Tibial artery (tissue), 4 donors: ENCODE measurements at regions not wholly inside any gene's neighbourhood (a gene's known extent, or its start where the extent isn't known, plus 50 kb on each side); places are given as distances from the start of the nearest gene placed in this dataset.

ENCODE experiments used
- DNase-seq, 2 donors: peaks; one replicate each; pipeline ENCODE4 v3.0.0-alpha.2; 2019
- H3K27ac ChIP-seq, 2 donors: fragments of 200-600 bp; sonication (generic) in 1 of 2; 1 replicate in 1 of 2; 2 replicates in 1 of 2; pipeline ENCODE4 v1.5.1; 2018 to 2019; ENCODE audit warnings: mild to moderate bottlenecking in 1 of 2
- H3K27me3 ChIP-seq, 2 donors: fragments of 200-600 bp; sonication (generic) in 1 of 2; one replicate each; pipeline versions ENCODE4 v1.5.1 to v1.6.0; 2016 to 2019
- H3K36me3 ChIP-seq, 3 donors: fragments of 200-600 bp; sonication (generic) in 2 of 3; one replicate each; pipeline ENCODE4 v1.5.1; 2016 to 2019; ENCODE audit warnings: mild to moderate bottlenecking in 2 of 3
- H3K4me1 ChIP-seq, 4 donors: fragments of 200-600 bp; sonication (generic) in 2 of 4; 1 replicate in 3 of 4; 2 replicates in 1 of 4; pipeline ENCODE4 v1.5.1; 2016 to 2019
- H3K4me3 ChIP-seq, 2 donors: fragments of 200-600 bp; sonication (generic) in 1 of 2; 1 replicate in 1 of 2; 2 replicates in 1 of 2; pipeline ENCODE4 v1.5.1; 2018 to 2019; ENCODE audit warnings: mild to moderate bottlenecking in 2 of 2
- H3K9me3 ChIP-seq, 3 donors: fragments of 200-600 bp; sonication (generic) in 1 of 3; one replicate each; pipeline ENCODE4 v1.5.1; 2016 to 2019
- intact Hi-C: fragments of 100-400 bp; cut with DNase I; formaldehyde crosslinking; loops from one replicate; pipeline ENCODE4 v1.15.0; 2023; ENCODE audit warnings: low total_unique reads
- TF ChIP-seq, protein P1 (sequence below), 2 experiments: fragments of 200-600 bp in 1 of 2; fragments of 450-650 bp in 1 of 2; IDR thresholded peaks; one replicate each; pipeline ENCODE4 v1.5.1; 2017 to 2019; ENCODE audit warnings: antibody characterized with exemption in 2 of 2, mild to moderate bottlenecking in 1 of 2, moderate library complexity in 1 of 2

DNA sequence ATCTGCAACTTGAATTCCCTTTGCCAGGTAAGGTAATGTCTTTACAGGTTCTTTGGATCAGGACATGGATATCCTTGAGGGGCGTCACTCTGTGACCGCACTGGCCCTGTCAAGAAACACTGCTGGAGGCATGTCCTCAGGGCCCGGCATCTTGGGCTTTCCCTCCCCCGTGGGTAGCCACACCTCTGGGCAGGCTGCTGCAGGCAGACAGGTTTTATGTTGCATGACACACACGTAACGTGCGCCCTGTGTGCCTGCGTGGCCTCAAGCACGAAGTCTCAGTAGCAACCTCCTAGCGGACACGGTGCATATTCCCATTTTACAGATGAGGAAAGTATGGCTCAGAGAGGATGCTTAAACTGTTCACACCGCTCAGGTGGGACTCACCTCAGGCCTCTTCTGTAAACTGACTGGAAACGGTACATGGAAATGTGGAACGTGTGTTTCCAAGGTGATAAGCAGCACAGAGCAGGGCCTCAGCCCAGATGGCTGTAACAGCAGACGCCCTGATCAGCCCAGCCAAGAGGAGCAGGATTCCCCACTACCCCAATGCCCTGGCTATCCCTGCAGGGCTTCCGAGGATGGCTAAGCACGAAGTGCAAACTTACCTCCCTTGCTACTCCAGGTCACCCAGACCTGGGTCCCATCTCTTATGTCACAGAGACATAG, 553.6 kb downstream of the TCERG1L start:
- H3K27ac ChIP-seq, result no peak overlapping the region
- H3K9me3 ChIP-seq, result no peaks in the 10 kb centered on the region
- TF ChIP-seq, protein P1, sequence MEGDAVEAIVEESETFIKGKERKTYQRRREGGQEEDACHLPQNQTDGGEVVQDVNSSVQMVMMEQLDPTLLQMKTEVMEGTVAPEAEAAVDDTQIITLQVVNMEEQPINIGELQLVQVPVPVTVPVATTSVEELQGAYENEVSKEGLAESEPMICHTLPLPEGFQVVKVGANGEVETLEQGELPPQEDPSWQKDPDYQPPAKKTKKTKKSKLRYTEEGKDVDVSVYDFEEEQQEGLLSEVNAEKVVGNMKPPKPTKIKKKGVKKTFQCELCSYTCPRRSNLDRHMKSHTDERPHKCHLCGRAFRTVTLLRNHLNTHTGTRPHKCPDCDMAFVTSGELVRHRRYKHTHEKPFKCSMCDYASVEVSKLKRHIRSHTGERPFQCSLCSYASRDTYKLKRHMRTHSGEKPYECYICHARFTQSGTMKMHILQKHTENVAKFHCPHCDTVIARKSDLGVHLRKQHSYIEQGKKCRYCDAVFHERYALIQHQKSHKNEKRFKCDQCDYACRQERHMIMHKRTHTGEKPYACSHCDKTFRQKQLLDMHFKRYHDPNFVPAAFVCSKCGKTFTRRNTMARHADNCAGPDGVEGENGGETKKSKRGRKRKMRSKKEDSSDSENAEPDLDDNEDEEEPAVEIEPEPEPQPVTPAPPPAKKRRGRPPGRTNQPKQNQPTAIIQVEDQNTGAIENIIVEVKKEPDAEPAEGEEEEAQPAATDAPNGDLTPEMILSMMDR (IDR thresholded peaks at IDR 0.05), result no peak
- no peak overlapping the region for H3K4me3 ChIP-seq
- DNase-seq, result peak in 1 of 2 donors; percentile 52
- no peaks in the 10 kb centered on the region for H3K27me3 ChIP-seq
- H3K36me3 ChIP-seq, result no peaks in the 10 kb centered on the region
- H3K4me1 ChIP-seq, result no peaks in the 10 kb centered on the region
- intact Hi-C loops, result no loop called here

DNA sequence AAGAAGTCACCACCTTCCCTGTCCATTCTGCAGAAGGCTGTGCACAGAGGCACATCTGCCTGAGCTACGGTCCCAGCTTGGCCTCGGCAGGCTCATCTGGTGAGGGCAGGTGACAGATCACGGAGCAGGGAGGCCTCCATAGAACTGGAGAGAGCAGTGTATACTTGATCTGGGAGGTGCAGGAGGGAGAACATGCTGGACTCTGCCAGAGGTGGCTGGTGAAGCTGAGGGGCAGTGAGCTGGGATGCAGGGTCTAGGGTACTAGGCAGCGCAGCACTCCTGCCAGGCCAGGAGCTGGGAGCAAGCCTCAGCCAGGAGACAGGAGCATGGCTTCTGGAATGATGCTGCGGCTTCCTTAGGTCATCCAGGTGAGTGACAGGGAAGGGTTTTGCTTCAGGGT, 553.0 kb downstream of the TCERG1L start:
- H3K36me3 ChIP-seq, result no peaks in the 10 kb centered on the region
- no peaks in the 10 kb centered on the region for H3K9me3 ChIP-seq
- no peak overlapping the region for H3K27ac ChIP-seq
- no peaks in the 10 kb centered on the region for H3K27me3 ChIP-seq
- peak in 1 of 2 donors; percentile 38 for DNase-seq
- TF ChIP-seq, protein P1 (IDR thresholded peaks at IDR 0.05), result no peak
- intact Hi-C loops, result no loop called here
- no peak overlapping the region for H3K4me3 ChIP-seq
- no peaks in the 10 kb centered on the region for H3K4me1 ChIP-seq

DNA sequence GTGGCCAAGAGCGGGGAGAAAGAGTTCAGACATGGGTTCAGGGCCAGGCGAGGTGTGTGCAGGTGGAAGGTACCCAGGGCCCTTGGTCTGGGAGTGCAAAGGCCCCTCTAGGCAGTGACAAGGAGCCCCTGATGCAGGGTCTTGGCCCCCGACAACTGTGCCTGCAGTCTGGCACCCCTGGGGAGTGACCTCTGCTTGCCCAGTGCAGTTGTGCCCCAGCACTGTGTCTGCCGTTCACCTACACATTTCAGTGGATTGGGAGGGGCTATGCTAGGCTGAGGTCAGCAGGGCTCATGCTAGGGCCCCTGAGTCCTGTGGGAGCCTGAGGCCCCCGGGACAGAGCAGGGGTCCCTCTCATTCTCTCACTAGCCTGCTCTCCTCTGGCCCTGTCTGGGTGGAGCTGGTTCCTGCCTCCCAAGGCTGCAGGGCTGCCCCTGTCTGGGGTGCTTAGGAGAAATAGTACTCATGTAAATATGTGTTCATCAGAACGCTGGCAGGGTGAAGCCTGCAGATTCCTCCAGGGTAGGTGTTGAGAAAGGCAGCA, 550.4 kb downstream of the TCERG1L start:
- Histone ChIP-seq H3K4me1 (no peaks in the 10 kb centered on the region), H3K9me3 (peaks cover 0 to 6% (median 0%) of the 10 kb centered on the region in 3 donors), H3K27ac (no peak overlapping the region), H3K36me3 (no peaks in the 10 kb centered on the region), H3K27me3 (no peaks in the 10 kb centered on the region), H3K4me3 (no peak overlapping the region)
- TF ChIP-seq, protein P1 (IDR thresholded peaks at IDR 0.05), result no peak
- intact Hi-C loops, result no loop called here
- peak in 1 of 2 donors; percentile 53 for DNase-seq

DNA sequence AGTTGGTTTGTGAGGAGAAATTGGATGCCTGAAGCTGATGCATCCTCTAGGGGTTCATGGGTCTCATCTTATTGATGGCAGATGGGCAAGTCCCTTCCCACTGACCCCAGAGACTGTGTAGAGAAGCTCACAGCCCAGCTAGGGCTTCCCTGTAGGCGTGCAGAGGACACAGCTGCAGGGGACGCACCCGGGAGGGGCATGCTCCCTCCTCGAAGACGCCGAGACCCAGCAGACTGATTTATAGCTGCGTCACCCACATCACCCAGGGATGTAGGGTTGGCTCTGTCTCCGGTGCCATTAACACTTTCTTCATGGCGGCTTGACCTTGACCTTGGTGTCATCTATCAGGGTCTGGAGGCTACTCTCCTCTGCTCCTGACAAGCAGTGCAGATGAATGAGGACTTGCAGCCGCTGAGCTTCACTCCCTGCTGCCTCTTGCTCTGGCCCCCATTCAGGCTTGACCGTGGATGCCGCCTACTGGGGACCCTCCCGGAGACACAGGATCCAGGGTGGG, 549.7 kb downstream of the TCERG1L start:
- Histone ChIP-seq H3K9me3 (peaks cover 0 to 7% (median under 1%) of the 10 kb centered on the region in 3 donors), H3K4me1 (no peaks in the 10 kb centered on the region), H3K27ac (no peak overlapping the region), H3K36me3 (no peaks in the 10 kb centered on the region), H3K4me3 (no peak overlapping the region), H3K27me3 (no peaks in the 10 kb centered on the region)
- intact Hi-C loops, result no loop called here
- TF ChIP-seq, protein P1 (IDR thresholded peaks at IDR 0.05), result no peak
- peak in 1 of 2 donors; percentile 51 for DNase-seq

DNA sequence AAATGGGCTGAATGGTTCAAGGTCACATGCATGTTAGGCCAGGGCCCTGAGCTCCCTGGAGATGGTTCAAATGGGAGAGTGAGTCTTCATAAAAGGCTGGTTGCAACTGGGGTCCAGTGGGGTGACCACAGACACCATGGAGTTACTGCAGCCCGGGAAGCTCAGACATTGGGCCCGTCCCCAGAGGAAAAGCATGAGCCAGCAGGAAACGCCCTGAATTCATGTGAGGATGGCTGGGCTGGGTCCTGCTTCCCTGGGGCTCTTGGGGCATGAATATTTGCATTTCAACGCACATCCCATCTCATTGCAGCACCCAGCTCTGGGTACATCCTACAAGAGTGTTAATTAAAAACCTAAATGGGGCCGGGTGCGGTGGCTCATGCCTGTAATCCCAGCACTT, 549.0 kb downstream of the TCERG1L start:
- Histone ChIP-seq H3K27ac (no peak overlapping the region), H3K4me3 (no peak overlapping the region), H3K4me1 (no peaks in the 10 kb centered on the region), H3K9me3 (peaks cover 0 to 14% (median 7%) of the 10 kb centered on the region in 3 donors), H3K27me3 (no peaks in the 10 kb centered on the region), H3K36me3 (no peaks in the 10 kb centered on the region)
- DNase-seq, result peak in 1 of 2 donors; percentile 10
- TF ChIP-seq, protein P1 (IDR thresholded peaks at IDR 0.05), result no peak
- intact Hi-C loops, result no loop called here
